ENCODE measurements at regions not wholly inside any gene's neighbourhood (a gene's known extent, or its start where the extent isn't known, plus 50 kb on each side); places are given as distances from the start of the nearest gene placed in this dataset.

GRCh38 chr2:84278386-84278785 is 180.7 kb downstream of the SUCLG1 start:
- ATAC-seq (ENCODE audit: low FRiP score in 2 of 2): no peak
- Histone ChIP-seq H3K27ac (no peak overlapping the region), H3K9me3 (no peaks in the 10 kb centered on the region), H3K4me3 (no peak overlapping the region), H3K27me3 (no peaks in the 10 kb centered on the region), H3K4me1 (no peaks in the 10 kb centered on the region), H3K36me3 (no peaks in the 10 kb centered on the region)
- WGBS, 2 donors: 73 to 91% methylated on average over 2 of the region's 2 CpGs
- TF ChIP-seq POLR2AphosphoS5 (IDR thresholded peaks at IDR 0.05) (no peak), EP300 (IDR thresholded peaks at IDR 0.05) (no peak), CTCF (IDR thresholded peaks at IDR 0.05) (no peak), POLR2A (IDR thresholded peaks at IDR 0.05) (no peak)
- DNase-seq: no peak

- H3K4me1 ChIP-seq: no peaks in the 10 kb centered on the region
- H3K9me3 ChIP-seq: no peaks in the 10 kb centered on the region
- DNase-seq (no peak), ATAC-seq (ENCODE audit: low FRiP score in 2 of 2) (no peak)
- TF ChIP-seq EP300 (IDR thresholded peaks at IDR 0.05) (no peak), CTCF (IDR thresholded peaks at IDR 0.05) (no peak), POLR2A (IDR thresholded peaks at IDR 0.05) (no peak), POLR2AphosphoS5 (IDR thresholded peaks at IDR 0.05) (no peak)
- H3K36me3 ChIP-seq: no peaks in the 10 kb centered on the region
- H3K4me3 ChIP-seq: no peak overlapping the region
- H3K27ac ChIP-seq: no peak overlapping the region
- no peaks in the 10 kb centered on the region for H3K27me3 ChIP-seq
Observed at GRCh38 chr2:84276590-84277255, 182.4 kb downstream of the SUCLG1 start.

GRCh38 chr2:84273406-84273805 is 185.7 kb downstream of the SUCLG1 start:
- no peaks in the 10 kb centered on the region for H3K9me3 ChIP-seq
- DNase-seq (no peak), ATAC-seq (ENCODE audit: low FRiP score in 2 of 2) (no peak)
- TF ChIP-seq EP300 (IDR thresholded peaks at IDR 0.05) (no peak), POLR2A (IDR thresholded peaks at IDR 0.05) (no peak)
- H3K36me3 ChIP-seq: no peaks in the 10 kb centered on the region
- WGBS, 2 donors: 78 to 79% methylated on average over 7 of the region's 7 CpGs
- H3K27me3 ChIP-seq: no peaks in the 10 kb centered on the region
- no peaks in the 10 kb centered on the region for H3K4me1 ChIP-seq
- H3K27ac ChIP-seq: no peak overlapping the region
- H3K4me3 ChIP-seq: no peak overlapping the region

GRCh38 chr2:84271977-84272376 is 187.1 kb downstream of the SUCLG1 start:
- no peak for TF ChIP-seq CTCF (IDR thresholded peaks at IDR 0.05)
- no peak for TF ChIP-seq POLR2AphosphoS5 (IDR thresholded peaks at IDR 0.05)
- no peak for TF ChIP-seq POLR2A (IDR thresholded peaks at IDR 0.05)
- no peak for TF ChIP-seq EP300 (IDR thresholded peaks at IDR 0.05)
- no peaks in the 10 kb centered on the region for H3K9me3 ChIP-seq
- ATAC-seq (ENCODE audit: low FRiP score in 2 of 2) (no peak), DNase-seq (no peak)
- 83 to 87% methylated on average over 3 of the region's 3 CpGs for WGBS, 2 donors
- no peaks in the 10 kb centered on the region for H3K4me1 ChIP-seq
- no peaks in the 10 kb centered on the region for H3K36me3 ChIP-seq
- no peak overlapping the region for H3K27ac ChIP-seq
- H3K4me3 ChIP-seq: no peak overlapping the region
- no peaks in the 10 kb centered on the region for H3K27me3 ChIP-seq

- DNase-seq (no peak), ATAC-seq (ENCODE audit: low FRiP score in 2 of 2) (no peak)
- no peaks in the 10 kb centered on the region for H3K27me3 ChIP-seq
- H3K36me3 ChIP-seq: no peaks in the 10 kb centered on the region
- H3K4me1 ChIP-seq: no peaks in the 10 kb centered on the region
- peaks cover 0 to 7% (median 2%) of the 10 kb centered on the region in 4 donors for H3K9me3 ChIP-seq
- TF ChIP-seq EP300 (IDR thresholded peaks at IDR 0.05): no peak
- no peak for TF ChIP-seq CTCF (IDR thresholded peaks at IDR 0.05)
- TF ChIP-seq POLR2AphosphoS5 (IDR thresholded peaks at IDR 0.05): no peak
- no peak for TF ChIP-seq POLR2A (IDR thresholded peaks at IDR 0.05)
- H3K4me3 ChIP-seq: no peak overlapping the region
- no peak overlapping the region for H3K27ac ChIP-seq
Observed at GRCh38 chr2:84257831-84258230, 201.2 kb downstream of the SUCLG1 start.

Measured in upper lobe of left lung (tissue), 6 donors.